Body of pancreas (tissue), 4 donors: ENCODE measurements at regions not wholly inside any gene's neighbourhood (a gene's known extent, or its start where the extent isn't known, plus 50 kb on each side); places are given as distances from the start of the nearest gene placed in this dataset.

Experiments
- ATAC-seq: fragments of 150-250 bp; one replicate; pipeline ENCODE4 v1.9.1; 2016
- DNase-seq, 4 donors: peaks; one replicate each; pipeline ENCODE4 v3.0.0-alpha.2; 2019
- H3K27ac ChIP-seq, 4 donors: fragments of 200-600 bp; sonication (generic); 1 replicate in 3 of 4; 2 replicates in 1 of 4; pipeline versions ENCODE4 v1.5.1 to v1.6.1; 2016 to 2019; ENCODE audit warnings: mild to moderate bottlenecking in 1 of 4, mixed read lengths in 1 of 4, moderate library complexity in 1 of 4
- H3K27me3 ChIP-seq, 2 donors: fragments of 200-600 bp; sonication (generic); one replicate each; pipeline ENCODE4 v1.6.0; 2016; ENCODE audit warnings: mild to moderate bottlenecking in 1 of 2
- H3K36me3 ChIP-seq, 2 donors: fragments of 200-600 bp; sonication (generic); replicated peaks in 1 of 2; 2 replicates each; pipeline ENCODE4 v1.5.1; 2016; ENCODE audit warnings: low read depth in 2 of 2; ENCODE audit not compliant: insufficient read depth in 1 of 2
- H3K4me1 ChIP-seq: fragments of 200-600 bp; sonication (generic); one replicate; pipeline ENCODE4 v1.6.0; 2016
- H3K4me3 ChIP-seq, 2 donors: fragments of 200-600 bp; sonication (generic); 1 replicate in 1 of 2; 2 replicates in 1 of 2; pipeline ENCODE4 v1.5.1; 2016 to 2019
- H3K9me3 ChIP-seq, 3 donors: fragments of 200-600 bp; sonication (generic); 1 replicate in 2 of 3; 2 replicates in 1 of 3; pipeline ENCODE4 v1.5.1; 2016
- POLR2A ChIP-seq, 3 donors: fragments of 450-650 bp; IDR thresholded peaks; one replicate each; pipeline ENCODE4 v1.6.1; 2016; ENCODE audit warnings: antibody characterized with exemption in 3 of 3, mild to moderate bottlenecking in 2 of 3
- WGBS, 2 donors: methylation state at CpG; one replicate each; pipeline ENCODE4 v1.1.5; 2017; 5-methylcytosine and 5-hydroxymethylcytosine counted together
- intact Hi-C: fragments of 100-400 bp; cut with DNase I; formaldehyde crosslinking; loops from one replicate; pipeline ENCODE4 v1.15.1; 2023
- TF ChIP-seq, protein P1 (sequence below), 7 experiments: fragments of 450-650 bp in 4 of 7; fragments of 200-600 bp in 3 of 7; sonication (generic) in 3 of 7; IDR thresholded peaks; one replicate each; pipeline ENCODE4 v1.5.1; 2016 to 2019; ENCODE audit warnings: antibody characterized with exemption in 7 of 7

DNA sequence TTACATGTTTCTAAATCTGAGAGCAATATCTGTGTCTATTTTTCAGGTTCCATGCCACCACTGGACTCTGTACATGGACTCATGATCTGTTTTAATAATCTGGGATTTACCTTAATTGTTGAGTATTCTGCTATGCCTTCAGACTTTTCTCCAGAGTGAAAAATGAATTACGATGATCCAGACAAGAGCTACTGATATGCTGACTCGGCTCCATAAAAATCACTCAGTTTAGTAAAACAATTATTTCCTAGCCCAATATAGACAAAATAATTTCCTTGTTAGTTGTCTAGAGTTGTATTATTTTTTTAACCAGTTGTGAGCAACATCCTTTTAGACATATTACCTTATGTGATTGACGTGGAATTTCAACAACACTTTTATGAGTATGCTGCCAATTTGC is 736.8 kb downstream of the RFPL4B start:
- TF ChIP-seq, protein P1, sequence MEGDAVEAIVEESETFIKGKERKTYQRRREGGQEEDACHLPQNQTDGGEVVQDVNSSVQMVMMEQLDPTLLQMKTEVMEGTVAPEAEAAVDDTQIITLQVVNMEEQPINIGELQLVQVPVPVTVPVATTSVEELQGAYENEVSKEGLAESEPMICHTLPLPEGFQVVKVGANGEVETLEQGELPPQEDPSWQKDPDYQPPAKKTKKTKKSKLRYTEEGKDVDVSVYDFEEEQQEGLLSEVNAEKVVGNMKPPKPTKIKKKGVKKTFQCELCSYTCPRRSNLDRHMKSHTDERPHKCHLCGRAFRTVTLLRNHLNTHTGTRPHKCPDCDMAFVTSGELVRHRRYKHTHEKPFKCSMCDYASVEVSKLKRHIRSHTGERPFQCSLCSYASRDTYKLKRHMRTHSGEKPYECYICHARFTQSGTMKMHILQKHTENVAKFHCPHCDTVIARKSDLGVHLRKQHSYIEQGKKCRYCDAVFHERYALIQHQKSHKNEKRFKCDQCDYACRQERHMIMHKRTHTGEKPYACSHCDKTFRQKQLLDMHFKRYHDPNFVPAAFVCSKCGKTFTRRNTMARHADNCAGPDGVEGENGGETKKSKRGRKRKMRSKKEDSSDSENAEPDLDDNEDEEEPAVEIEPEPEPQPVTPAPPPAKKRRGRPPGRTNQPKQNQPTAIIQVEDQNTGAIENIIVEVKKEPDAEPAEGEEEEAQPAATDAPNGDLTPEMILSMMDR (IDR thresholded peaks at IDR 0.05), result no peak
- TF ChIP-seq POLR2A (IDR thresholded peaks at IDR 0.05), result no peak
- Histone ChIP-seq H3K27ac (no peak overlapping the region), H3K4me1 (no peaks in the 10 kb centered on the region)

DNA sequence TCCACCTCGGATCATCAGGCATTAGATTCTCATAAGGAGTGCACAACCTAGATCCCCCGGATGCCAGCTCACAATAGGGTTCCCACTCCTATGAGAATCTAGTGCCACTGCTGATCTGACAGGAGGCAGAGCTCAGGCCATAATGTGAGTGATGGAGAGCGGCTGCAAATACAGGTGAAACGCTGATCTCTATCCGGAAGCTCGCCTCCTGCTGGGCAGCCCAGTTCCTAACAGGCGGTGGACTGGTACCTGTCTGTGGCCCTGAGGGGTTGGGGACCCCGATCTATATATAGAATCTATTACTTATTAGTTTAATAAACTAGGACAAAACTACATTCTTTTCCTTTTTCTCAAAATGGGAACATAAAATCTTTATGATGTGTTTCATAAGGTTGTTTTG is 741.9 kb downstream of the RFPL4B start:
- intact Hi-C loops, result no loop called here
- ATAC-seq (no peak), DNase-seq (no peak)
- H3K4me3 ChIP-seq, result no peak overlapping the region
- H3K36me3 ChIP-seq, result no peaks in the 10 kb centered on the region
- H3K27ac ChIP-seq, result no peak overlapping the region
- 66 to 71% methylated on average over 8 of the region's 8 CpGs for WGBS, 2 donors
- no peaks in the 10 kb centered on the region for H3K27me3 ChIP-seq
- no peaks in the 10 kb centered on the region for H3K9me3 ChIP-seq
- H3K4me1 ChIP-seq, result no peaks in the 10 kb centered on the region
- TF ChIP-seq POLR2A (IDR thresholded peaks at IDR 0.05), result no peak
- TF ChIP-seq, protein P1 (IDR thresholded peaks at IDR 0.05), result no peak

More for the DNA sequence above, 736.8 kb downstream of the RFPL4B start:
- ATAC-seq, result no peak
- Histone ChIP-seq H3K36me3 (no peaks in the 10 kb centered on the region), H3K4me3 (no peak overlapping the region), H3K27me3 (no peaks in the 10 kb centered on the region), H3K9me3 (no peaks in the 10 kb centered on the region)
- DNase-seq, result no peak
- WGBS, 2 donors, result 78 to 79% methylated on average over 3 of the region's 3 CpGs
- intact Hi-C loops, result no loop called here

DNA sequence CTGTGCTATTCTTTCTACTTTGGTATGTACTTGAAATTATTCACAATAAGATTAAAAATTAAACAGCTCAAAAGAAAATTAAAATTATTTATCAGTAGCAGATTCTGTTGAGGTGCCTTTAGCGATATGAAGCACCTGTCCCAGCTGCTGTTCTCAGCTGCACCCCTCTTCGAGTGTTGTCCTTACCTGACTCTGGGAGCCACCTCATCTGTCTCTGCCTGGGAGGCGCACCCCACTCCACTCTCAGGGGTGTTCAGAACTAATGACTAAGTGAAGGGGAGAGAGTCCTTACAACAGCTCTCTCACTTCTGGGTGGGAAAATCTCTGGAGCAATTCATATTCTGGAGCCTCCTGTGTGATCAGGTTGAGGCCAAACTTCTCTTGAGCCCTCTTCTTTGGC is 745.7 kb downstream of the RFPL4B start:
- no peaks in the 10 kb centered on the region for H3K27me3 ChIP-seq
- DNase-seq, result no peak
- TF ChIP-seq, protein P1 (IDR thresholded peaks at IDR 0.05), result no peak
- TF ChIP-seq POLR2A (IDR thresholded peaks at IDR 0.05), result no peak
- intact Hi-C loops, result no loop called here
- no peak for ATAC-seq
- H3K36me3 ChIP-seq, result no peaks in the 10 kb centered on the region
- H3K27ac ChIP-seq, result no peak overlapping the region
- H3K4me1 ChIP-seq, result no peaks in the 10 kb centered on the region
- no peaks in the 10 kb centered on the region for H3K9me3 ChIP-seq
- WGBS, 2 donors, result 79 to 87% methylated on average over 3 of the region's 3 CpGs
- H3K4me3 ChIP-seq, result no peak overlapping the region

DNA sequence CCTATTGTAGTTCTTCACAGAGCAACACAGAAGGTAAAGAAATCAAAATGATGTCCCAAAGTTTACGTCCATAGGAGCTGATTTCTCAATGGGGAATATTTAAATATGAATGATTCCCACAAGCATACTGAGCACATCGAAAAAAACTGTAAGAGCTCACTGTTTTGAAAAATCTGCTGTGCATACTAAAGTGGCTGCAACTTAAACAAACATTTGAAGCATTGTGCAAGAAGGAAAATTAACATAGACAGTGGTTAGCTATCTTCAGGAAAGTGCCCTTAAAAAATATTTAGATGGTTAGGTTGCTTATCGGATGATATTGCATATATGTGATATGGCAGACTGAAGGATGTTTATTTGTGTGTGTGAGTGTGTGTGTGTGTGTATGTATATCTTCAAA is 747.6 kb downstream of the RFPL4B start:
- DNase-seq (no peak), ATAC-seq (no peak)
- TF ChIP-seq, protein P1 (IDR thresholded peaks at IDR 0.05), result no peak
- TF ChIP-seq POLR2A (IDR thresholded peaks at IDR 0.05), result no peak
- intact Hi-C loops, result no loop called here
- 27 to 37% methylated on average over 3 of the region's 3 CpGs for WGBS, 2 donors
- no peaks in the 10 kb centered on the region for H3K9me3 ChIP-seq
- H3K27me3 ChIP-seq, result no peaks in the 10 kb centered on the region
- no peaks in the 10 kb centered on the region for H3K36me3 ChIP-seq
- H3K27ac ChIP-seq, result no peak overlapping the region
- H3K4me3 ChIP-seq, result no peak overlapping the region
- no peaks in the 10 kb centered on the region for H3K4me1 ChIP-seq

DNA sequence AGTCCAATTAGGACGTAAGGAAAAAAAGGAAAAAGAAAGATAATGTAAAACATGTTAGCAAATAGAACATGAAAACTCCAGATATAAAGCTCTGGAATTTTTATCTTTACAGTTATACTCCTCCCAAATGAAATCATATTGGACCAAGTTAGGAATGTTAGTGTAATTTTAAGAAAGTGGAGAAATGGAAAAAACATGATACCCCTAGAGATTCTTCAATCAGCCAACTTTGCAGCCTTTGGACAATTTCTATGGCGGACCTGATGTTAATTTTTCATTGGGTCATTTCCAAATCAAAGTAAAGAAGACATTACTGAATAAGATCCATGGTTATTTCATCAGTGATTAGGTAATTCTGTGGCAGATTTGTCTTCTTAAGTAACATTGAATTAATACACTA is 748.7 kb downstream of the RFPL4B start:
- H3K9me3 ChIP-seq, result no peaks in the 10 kb centered on the region
- intact Hi-C loops, result no loop called here

More for the DNA sequence above, 748.7 kb downstream of the RFPL4B start:
- no peak overlapping the region for H3K27ac ChIP-seq
- no peaks in the 10 kb centered on the region for H3K27me3 ChIP-seq
- ATAC-seq, result no peak
- H3K36me3 ChIP-seq, result no peaks in the 10 kb centered on the region
- no peak overlapping the region for H3K4me3 ChIP-seq
- H3K4me1 ChIP-seq, result no peaks in the 10 kb centered on the region
- 83% methylated on average over 2 of the region's 2 CpGs for WGBS, 2 donors
- TF ChIP-seq POLR2A (IDR thresholded peaks at IDR 0.05), result no peak
- TF ChIP-seq, protein P1 (IDR thresholded peaks at IDR 0.05), result no peak
- DNase-seq, result no peak
